Smooth muscle cell (in vitro differentiated cells): ENCODE measurements at regions not wholly inside any gene's neighbourhood (a gene's known extent, or its start where the extent isn't known, plus 50 kb on each side); places are given as distances from the start of the nearest gene placed in this dataset.

Source experiments
- DNase-seq: peaks from one replicate; lab custom pipeline; 2025; ENCODE audit not compliant: unreplicated experiment; lab: John Stamatoyannopoulos, UW
- H2AFZ ChIP-seq: fragments of 200-600 bp; sonication (generic); 2 replicates; pipeline ENCODE4 v1.6.0; 2016; ENCODE audit warnings: antibody characterized with exemption, low read depth, mild to moderate bottlenecking
- H3F3A ChIP-seq: fragments of 200-600 bp; sonication (generic); 2 replicates; pipeline ENCODE4 v1.6.0; 2017; ENCODE audit warnings: antibody characterized with exemption, low read depth
- H3K27ac ChIP-seq: fragments of 200-600 bp; sonication (generic); 2 replicates; pipeline ENCODE4 v1.5.1; 2016; ENCODE audit warnings: low read depth, mild to moderate bottlenecking
- H3K27me3 ChIP-seq: fragments of 200-600 bp; sonication (generic); 2 replicates; pipeline ENCODE4 v1.6.1; 2016; ENCODE audit warnings: low read depth, mild to moderate bottlenecking
- H3K36me3 ChIP-seq: fragments of 200-600 bp; sonication (generic); 2 replicates; pipeline ENCODE4 v1.5.1; 2016; ENCODE audit warnings: low read depth
- H3K4me1 ChIP-seq: fragments of 200-600 bp; sonication (generic); 2 replicates; pipeline ENCODE4 v1.5.1; 2016; ENCODE audit warnings: low read depth
- H3K4me2 ChIP-seq: fragments of 200-600 bp; sonication (generic); 2 replicates; pipeline ENCODE4 v1.6.0; 2016; ENCODE audit warnings: mild to moderate bottlenecking
- H3K4me3 ChIP-seq: fragments of 200-600 bp; sonication (generic); 2 replicates; pipeline ENCODE4 v1.5.1; 2016; ENCODE audit warnings: mild to moderate bottlenecking
- H3K79me2 ChIP-seq: fragments of 200-600 bp; sonication (generic); 2 replicates; pipeline ENCODE4 v1.6.0; 2016; ENCODE audit warnings: low read depth, mild to moderate bottlenecking
- H3K9ac ChIP-seq: fragments of 200-600 bp; sonication (generic); 2 replicates; pipeline ENCODE4 v1.6.0; 2016; ENCODE audit warnings: low read depth
- H3K9me3 ChIP-seq: fragments of 200-600 bp; sonication (generic); replicated peaks from 2 replicates; pipeline ENCODE4 v1.5.1; 2016; ENCODE audit warnings: low read depth
- H4K20me1 ChIP-seq: fragments of 200-600 bp; sonication (generic); 2 replicates; pipeline ENCODE4 v1.6.0; 2016; ENCODE audit warnings: low read depth
- WGBS: methylation state at CpG from one replicate; pipeline ENCODE4 v1.1.7; 2016; ENCODE audit warnings: low lambda C conversion rate; 5-methylcytosine and 5-hydroxymethylcytosine counted together
- TF ChIP-seq, protein P1 (sequence below): fragments of 200-600 bp; sonication (generic); IDR thresholded peaks from 2 replicates; pipeline ENCODE4 v1.5.1; 2017; ENCODE audit warnings: borderline replicate concordance, mild to moderate bottlenecking, antibody characterized with exemption; ENCODE audit not compliant: insufficient read depth, poor library complexity, severe bottlenecking

DNA sequence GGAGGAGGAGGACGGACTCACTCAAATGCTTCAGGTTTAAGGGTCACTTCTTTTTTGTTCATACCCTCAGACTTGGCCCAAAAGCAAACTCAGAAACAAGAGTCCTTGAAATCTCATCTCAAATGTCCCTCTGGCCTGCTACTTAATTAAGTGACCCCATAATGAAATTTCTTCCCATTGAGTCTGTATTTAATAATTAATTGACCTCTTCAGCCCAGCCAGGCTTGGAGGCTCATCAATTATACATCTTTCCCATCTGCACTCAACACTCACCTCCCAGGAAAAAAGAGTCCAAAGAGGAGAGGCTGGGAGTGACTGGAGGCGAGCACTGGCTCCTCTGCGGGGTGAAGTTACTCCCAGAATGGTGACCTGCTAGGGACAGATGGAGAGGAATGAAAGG lies 90.5 kb upstream of the EYA2 start:
- H3K4me2 ChIP-seq: no peak overlapping the region
- no peaks in the 10 kb centered on the region for H3K36me3 ChIP-seq
- no peaks in the 10 kb centered on the region for H3K4me1 ChIP-seq
- H3K27ac ChIP-seq: no peak overlapping the region
- H3F3A ChIP-seq: no peaks in the 10 kb centered on the region
- DNase-seq: no peak
- H4K20me1 ChIP-seq: no peaks in the 10 kb centered on the region
- TF ChIP-seq, protein P1, sequence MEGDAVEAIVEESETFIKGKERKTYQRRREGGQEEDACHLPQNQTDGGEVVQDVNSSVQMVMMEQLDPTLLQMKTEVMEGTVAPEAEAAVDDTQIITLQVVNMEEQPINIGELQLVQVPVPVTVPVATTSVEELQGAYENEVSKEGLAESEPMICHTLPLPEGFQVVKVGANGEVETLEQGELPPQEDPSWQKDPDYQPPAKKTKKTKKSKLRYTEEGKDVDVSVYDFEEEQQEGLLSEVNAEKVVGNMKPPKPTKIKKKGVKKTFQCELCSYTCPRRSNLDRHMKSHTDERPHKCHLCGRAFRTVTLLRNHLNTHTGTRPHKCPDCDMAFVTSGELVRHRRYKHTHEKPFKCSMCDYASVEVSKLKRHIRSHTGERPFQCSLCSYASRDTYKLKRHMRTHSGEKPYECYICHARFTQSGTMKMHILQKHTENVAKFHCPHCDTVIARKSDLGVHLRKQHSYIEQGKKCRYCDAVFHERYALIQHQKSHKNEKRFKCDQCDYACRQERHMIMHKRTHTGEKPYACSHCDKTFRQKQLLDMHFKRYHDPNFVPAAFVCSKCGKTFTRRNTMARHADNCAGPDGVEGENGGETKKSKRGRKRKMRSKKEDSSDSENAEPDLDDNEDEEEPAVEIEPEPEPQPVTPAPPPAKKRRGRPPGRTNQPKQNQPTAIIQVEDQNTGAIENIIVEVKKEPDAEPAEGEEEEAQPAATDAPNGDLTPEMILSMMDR: no peak
- H3K27me3 ChIP-seq: peaks cover 11% of the 10 kb centered on the region
- no peaks in the 10 kb centered on the region for H3K9me3 ChIP-seq
- H3K4me3 ChIP-seq: no peak overlapping the region
- H2AFZ ChIP-seq: no peak overlapping the region
- H3K79me2 ChIP-seq: no peaks in the 10 kb centered on the region
- 92% methylated on average over 3 of the region's 3 CpGs for WGBS
- no peak overlapping the region for H3K9ac ChIP-seq

DNA sequence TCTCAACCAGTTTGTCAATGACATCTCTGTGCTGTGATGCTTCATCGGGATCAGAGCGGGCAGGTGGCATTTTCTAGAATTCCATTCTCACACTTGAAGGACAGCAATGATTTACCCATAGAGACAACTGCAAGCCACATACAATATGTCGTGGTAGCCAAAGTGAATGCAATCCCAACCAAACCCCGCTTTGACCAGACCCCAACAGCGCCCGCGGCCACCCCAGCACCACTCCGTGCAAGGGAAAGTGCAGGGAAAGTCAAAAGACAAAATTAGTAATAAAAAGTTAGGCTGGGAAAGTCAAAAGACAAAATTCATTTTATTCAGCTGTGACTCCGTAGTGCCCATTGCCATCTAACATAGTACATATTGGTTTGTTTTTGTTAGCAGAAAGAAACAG lies 88.8 kb upstream of the EYA2 start:
- Histone ChIP-seq H3K79me2 (no peaks in the 10 kb centered on the region), H3K36me3 (no peaks in the 10 kb centered on the region), H3F3A (no peaks in the 10 kb centered on the region), H3K4me2 (no peak overlapping the region), H3K27me3 (no peaks in the 10 kb centered on the region), H2AFZ (no peak overlapping the region), H3K9ac (no peak overlapping the region), H3K9me3 (no peaks in the 10 kb centered on the region), H4K20me1 (no peaks in the 10 kb centered on the region), H3K4me1 (no peaks in the 10 kb centered on the region), H3K4me3 (no peak overlapping the region), H3K27ac (no peak overlapping the region)
- WGBS: 97% methylated on average over 9 of the region's 9 CpGs
- TF ChIP-seq, protein P1: no peak
- no peak for DNase-seq

DNA sequence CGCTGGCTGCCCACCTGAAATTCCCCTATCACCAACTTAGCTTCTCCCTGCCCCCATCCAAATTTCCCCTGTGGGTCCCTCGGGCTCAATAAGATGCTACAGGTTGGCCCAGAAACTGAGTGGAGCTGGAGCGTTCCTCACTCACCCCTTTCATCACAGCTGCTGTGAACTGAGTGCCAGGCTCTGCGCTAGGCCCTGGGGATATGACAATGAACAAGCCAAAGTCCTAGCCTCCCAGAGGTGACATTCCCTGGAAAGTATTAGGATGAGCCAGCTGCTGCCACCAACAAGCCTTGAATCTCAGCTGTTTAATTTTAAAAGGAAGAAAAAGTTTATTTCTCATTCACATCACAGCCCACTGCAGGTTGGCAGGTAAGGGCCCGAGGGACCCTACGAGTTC lies 86.6 kb upstream of the EYA2 start:
- Histone ChIP-seq H3K9me3 (no peaks in the 10 kb centered on the region), H3K4me3 (no peak overlapping the region), H3K79me2 (no peaks in the 10 kb centered on the region), H4K20me1 (no peaks in the 10 kb centered on the region), H3K4me1 (no peaks in the 10 kb centered on the region), H3K36me3 (no peaks in the 10 kb centered on the region), H3K4me2 (no peak overlapping the region), H3F3A (no peaks in the 10 kb centered on the region), H3K9ac (no peak overlapping the region), H2AFZ (no peak overlapping the region), H3K27ac (no peak overlapping the region), H3K27me3 (peaks cover 7% of the 10 kb centered on the region)
- DNase-seq: no peak
- TF ChIP-seq, protein P1: no peak
- WGBS: 89% methylated on average over 6 of the region's 6 CpGs

DNA sequence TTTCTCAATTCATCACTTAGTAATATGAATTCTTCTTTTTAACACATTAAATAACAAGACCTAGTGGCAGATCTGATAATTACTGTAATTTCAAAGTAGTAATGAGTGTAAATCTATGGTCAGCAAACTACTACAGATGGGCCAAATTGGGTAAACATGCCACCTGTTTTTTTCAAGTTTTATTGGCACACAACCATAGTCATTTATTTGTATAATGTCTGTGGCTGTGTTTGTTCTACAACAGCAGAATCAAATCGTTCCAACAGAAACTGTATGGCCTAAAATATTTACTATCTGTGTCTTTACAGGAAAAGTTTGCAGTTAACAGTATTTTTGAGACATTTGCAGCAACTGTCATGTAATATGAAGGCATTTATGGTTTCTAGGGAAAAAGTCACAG lies 86.1 kb upstream of the EYA2 start:
- DNase-seq: no peak
- Histone ChIP-seq H3K27me3 (peaks cover 7% of the 10 kb centered on the region), H3K9ac (no peak overlapping the region), H3F3A (no peaks in the 10 kb centered on the region), H3K27ac (no peak overlapping the region), H3K4me1 (no peaks in the 10 kb centered on the region), H2AFZ (no peak overlapping the region), H3K9me3 (no peaks in the 10 kb centered on the region), H3K36me3 (no peaks in the 10 kb centered on the region), H3K79me2 (no peaks in the 10 kb centered on the region), H3K4me2 (no peak overlapping the region), H3K4me3 (no peak overlapping the region), H4K20me1 (no peaks in the 10 kb centered on the region)
- TF ChIP-seq, protein P1: no peak
- WGBS: 87% methylated on average over 1 of the region's 1 CpG
